Suprapubic skin (tissue), 3 donors: ENCODE measurements at regions not wholly inside any gene's neighbourhood (a gene's known extent, or its start where the extent isn't known, plus 50 kb on each side); places are given as distances from the start of the nearest gene placed in this dataset.

Experiments
- CTCF ChIP-seq, 2 donors: fragments of 200-600 bp in 1 of 2; fragments of 450-650 bp in 1 of 2; sonication (generic) in 1 of 2; IDR thresholded peaks; one replicate each; pipeline ENCODE4 v1.5.1; 2016 to 2019; ENCODE audit warnings: antibody characterized with exemption in 2 of 2, mild to moderate bottlenecking in 1 of 2, moderate library complexity in 1 of 2
- POLR2AphosphoS5 ChIP-seq, 3 donors: sonication (generic); formaldehyde crosslinking; IDR thresholded peaks; one replicate each; pipeline ENCODE4 v1.6.1; 2017; ENCODE audit warnings: antibody characterized with exemption in 3 of 3

- TF ChIP-seq CTCF (IDR thresholded peaks at IDR 0.05): no peak
- no peak for TF ChIP-seq POLR2AphosphoS5 (IDR thresholded peaks at IDR 0.05)
These were observed 452.4 kb downstream of the LRATD1 start for GRCh38 chr2:15084826-15085489.
